AG04450 (cell line): ENCODE measurements at regions not wholly inside any gene's neighbourhood (a gene's known extent, or its start where the extent isn't known, plus 50 kb on each side); places are given as distances from the start of the nearest gene placed in this dataset.

Experiments
- CTCF ChIA-PET: fragments of 300-600, 350-600 bp; formaldehyde crosslinking; extraction: SDS; loops from one replicate; lab custom pipeline; 2022; ENCODE audit warnings: antibody characterized with exemption, inconsistent platforms; lab: Charles Lee
- POLR2A ChIA-PET: fragments of 350-600 bp; formaldehyde crosslinking; extraction: SDS; loops from one replicate; lab custom pipeline; 2021; ENCODE audit warnings: antibody characterized with exemption, inconsistent platforms; lab: Yijun Ruan, JAX
- DNase-seq: peaks from one replicate; pipeline ENCODE4 v3.0.0-alpha.2; 2011; ENCODE audit warnings: low read depth, low spot score
- H3K27ac ChIP-seq: one replicate; pipeline ENCODE4 v1.5.1; 2012; ENCODE audit warnings: low read depth, low read length, control low read depth
- H3K27me3 ChIP-seq: one replicate; pipeline ENCODE4 v1.6.0; 2012; ENCODE audit warnings: low read length; ENCODE audit not compliant: control insufficient read depth, insufficient read depth
- H3K4me3 ChIP-seq: 2 replicates; pipeline ENCODE4 v1.5.1; 2011; ENCODE audit warnings: mild to moderate bottlenecking, low read depth, low read length, control low read depth
- H3K9me3 ChIP-seq: 2 replicates; pipeline ENCODE4 v1.5.1; 2012; ENCODE audit warnings: low read length; ENCODE audit not compliant: control insufficient read depth, insufficient read depth
- TF ChIP-seq, protein P1 (sequence below): IDR thresholded peaks from 2 replicates; pipeline ENCODE4 v1.5.1; 2011; ENCODE audit warnings: low read depth, low read length, control low read depth, inconsistent platforms

GRCh38 chr18:45415614-45416013 is 199.7 kb upstream of the SLC14A2 start:
- CTCF ChIA-PET: no interaction called here
- H3K4me3 ChIP-seq: no peak overlapping the region
- H3K9me3 ChIP-seq: no peaks in the 10 kb centered on the region
- no peak for DNase-seq
- H3K27ac ChIP-seq: no peak overlapping the region
- TF ChIP-seq, protein P1, sequence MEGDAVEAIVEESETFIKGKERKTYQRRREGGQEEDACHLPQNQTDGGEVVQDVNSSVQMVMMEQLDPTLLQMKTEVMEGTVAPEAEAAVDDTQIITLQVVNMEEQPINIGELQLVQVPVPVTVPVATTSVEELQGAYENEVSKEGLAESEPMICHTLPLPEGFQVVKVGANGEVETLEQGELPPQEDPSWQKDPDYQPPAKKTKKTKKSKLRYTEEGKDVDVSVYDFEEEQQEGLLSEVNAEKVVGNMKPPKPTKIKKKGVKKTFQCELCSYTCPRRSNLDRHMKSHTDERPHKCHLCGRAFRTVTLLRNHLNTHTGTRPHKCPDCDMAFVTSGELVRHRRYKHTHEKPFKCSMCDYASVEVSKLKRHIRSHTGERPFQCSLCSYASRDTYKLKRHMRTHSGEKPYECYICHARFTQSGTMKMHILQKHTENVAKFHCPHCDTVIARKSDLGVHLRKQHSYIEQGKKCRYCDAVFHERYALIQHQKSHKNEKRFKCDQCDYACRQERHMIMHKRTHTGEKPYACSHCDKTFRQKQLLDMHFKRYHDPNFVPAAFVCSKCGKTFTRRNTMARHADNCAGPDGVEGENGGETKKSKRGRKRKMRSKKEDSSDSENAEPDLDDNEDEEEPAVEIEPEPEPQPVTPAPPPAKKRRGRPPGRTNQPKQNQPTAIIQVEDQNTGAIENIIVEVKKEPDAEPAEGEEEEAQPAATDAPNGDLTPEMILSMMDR: no peak
- POLR2A ChIA-PET: no interaction called here
- H3K27me3 ChIP-seq: no peaks in the 10 kb centered on the region

GRCh38 chr18:45416168-45416567 is 199.1 kb upstream of the SLC14A2 start:
- Histone ChIP-seq H3K4me3 (no peak overlapping the region), H3K27me3 (no peaks in the 10 kb centered on the region), H3K9me3 (no peaks in the 10 kb centered on the region), H3K27ac (no peak overlapping the region)
- ChIA-PET POLR2A (no interaction called here), CTCF (no interaction called here)
- TF ChIP-seq, protein P1: no peak
- no peak for DNase-seq

GRCh38 chr18:45417392-45417791 is 197.9 kb upstream of the SLC14A2 start:
- TF ChIP-seq, protein P1: no peak
- CTCF ChIA-PET: no interaction called here
- no peak overlapping the region for H3K27ac ChIP-seq
- POLR2A ChIA-PET: no interaction called here
- no peak for DNase-seq
- no peak overlapping the region for H3K4me3 ChIP-seq
- no peaks in the 10 kb centered on the region for H3K27me3 ChIP-seq
- no peaks in the 10 kb centered on the region for H3K9me3 ChIP-seq

DNA sequence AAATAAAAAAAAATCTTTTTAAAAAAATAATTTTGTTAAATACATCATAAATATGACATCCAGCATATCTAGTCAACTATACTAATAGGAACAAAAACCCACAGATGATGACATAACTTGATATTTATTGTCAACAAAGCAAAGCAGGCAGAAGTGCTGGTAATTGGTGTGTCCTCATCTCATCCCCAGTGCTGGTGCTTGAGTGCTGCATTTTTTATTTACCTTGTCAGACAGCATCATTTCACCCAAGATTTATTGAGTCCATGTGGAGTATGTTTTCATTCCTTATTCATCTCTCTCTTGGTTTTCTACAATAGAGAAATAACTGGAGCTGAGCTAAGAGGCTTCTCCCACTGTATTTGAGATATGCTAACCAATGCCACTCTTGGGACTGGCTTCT is 191.6 kb upstream of the SLC14A2 start:
- H3K4me3 ChIP-seq: no peak overlapping the region
- ChIA-PET POLR2A (no interaction called here), CTCF (no interaction called here)
- no peak overlapping the region for H3K27ac ChIP-seq
- no peak for DNase-seq
- H3K9me3 ChIP-seq: no peaks in the 10 kb centered on the region
- no peaks in the 10 kb centered on the region for H3K27me3 ChIP-seq
- TF ChIP-seq, protein P1: no peak

DNA sequence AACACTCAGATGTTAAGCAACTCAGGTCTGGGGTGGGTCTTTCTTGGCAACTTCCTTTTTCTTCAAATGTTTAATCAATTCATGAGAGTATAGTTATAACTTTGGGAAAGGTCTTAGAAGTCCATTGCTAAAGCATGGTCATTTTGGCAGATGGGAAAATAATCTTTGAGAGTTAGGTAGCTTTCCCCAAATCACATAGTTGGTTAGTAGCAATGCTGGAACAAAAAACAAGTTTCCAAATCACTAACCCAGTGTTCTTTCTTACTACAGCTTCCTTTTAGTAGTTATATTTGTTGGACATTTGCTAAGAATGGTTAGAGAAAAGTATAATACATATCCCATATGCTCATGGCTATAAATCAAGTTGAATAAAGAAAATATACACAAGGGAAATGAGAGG is 185.2 kb upstream of the SLC14A2 start:
- TF ChIP-seq, protein P1: no peak
- Histone ChIP-seq H3K27ac (no peak overlapping the region), H3K4me3 (no peak overlapping the region), H3K27me3 (no peaks in the 10 kb centered on the region), H3K9me3 (no peaks in the 10 kb centered on the region)
- ChIA-PET CTCF (interaction anchor here (0.6 kb wide), 1 partner anchor 217 kb away, joined by 3 read pairs; no protein-coding TSS in a partner anchor), POLR2A (no interaction called here)
- no peak for DNase-seq
